GM21447 (cell line): ENCODE measurements at regions not wholly inside any gene's neighbourhood (a gene's known extent, or its start where the extent isn't known, plus 50 kb on each side); places are given as distances from the start of the nearest gene placed in this dataset.

Experiments used
- ATAC-seq: cut with Tn5 transposase; IDR thresholded peaks from one replicate; pipeline ENCODE4 v1.9.1; 2021; ENCODE audit not compliant: unreplicated experiment

- ATAC-seq = no peak
These were observed 135.9 kb upstream of the FRY start for GRCh38 chr13:31895691-31896090.

GRCh38 chr13:31896427-31896826 is 135.1 kb upstream of the FRY start:
- ATAC-seq = peak; percentile 77

GRCh38 chr13:31898378-31899071 is 133.0 kb upstream of the FRY start:
- ATAC-seq = no peak

GRCh38 chr13:31901985-31902384 is 129.6 kb upstream of the FRY start:
- ATAC-seq = no peak

- no peak for ATAC-seq
These were observed 128.3 kb upstream of the FRY start for GRCh38 chr13:31903111-31903815.

- no peak for ATAC-seq
These were observed 126.4 kb upstream of the FRY start for GRCh38 chr13:31904941-31905824.

GRCh38 chr13:31905961-31906360 is 125.6 kb upstream of the FRY start:
- ATAC-seq = no peak

- no peak for ATAC-seq
These were observed 122.7 kb upstream of the FRY start for GRCh38 chr13:31908696-31909411.

GRCh38 chr13:31909864-31910551 is 121.6 kb upstream of the FRY start:
- no peak for ATAC-seq

- ATAC-seq = no peak
These were observed 120.9 kb upstream of the FRY start for GRCh38 chr13:31910633-31911032.

- ATAC-seq = no peak
These were observed 118.8 kb upstream of the FRY start for GRCh38 chr13:31912647-31913401.

- ATAC-seq = no peak
These were observed 118.1 kb upstream of the FRY start for GRCh38 chr13:31913459-31913858.

GRCh38 chr13:31914843-31915242 is 116.7 kb upstream of the FRY start:
- ATAC-seq = no peak

- ATAC-seq = no peak
These were observed 112.9 kb upstream of the FRY start for GRCh38 chr13:31918707-31919106.

- no peak for ATAC-seq
These were observed 112.3 kb upstream of the FRY start for GRCh38 chr13:31919241-31919640.

- ATAC-seq = no peak
These were observed 111.4 kb upstream of the FRY start for GRCh38 chr13:31919971-31920726.

- ATAC-seq = no peak
These were observed 110.9 kb upstream of the FRY start for GRCh38 chr13:31920727-31921100.

- ATAC-seq = no peak
These were observed 108.8 kb upstream of the FRY start for GRCh38 chr13:31922724-31923123.

- ATAC-seq = no peak
These were observed 108.3 kb upstream of the FRY start for GRCh38 chr13:31923134-31923763.
